AG08395 (cell line): ENCODE measurements at regions not wholly inside any gene's neighbourhood (a gene's known extent, or its start where the extent isn't known, plus 50 kb on each side); places are given as distances from the start of the nearest gene placed in this dataset.
"Not testable (repeated sequence)": the region's sequence is repeated elsewhere in the genome, so short reads cannot be mapped to it uniquely, and the experiment has no call there.

Source experiments
- DNase-seq: peaks from one replicate; pipeline ENCODE4 v3.0.0; 2012; ENCODE audit warnings: mixed read lengths, low spot score

- no peak for DNase-seq
These were observed 154.4 kb downstream of the RAD51AP2 start for GRCh38 chr2:17363846-17364245.

DNA sequence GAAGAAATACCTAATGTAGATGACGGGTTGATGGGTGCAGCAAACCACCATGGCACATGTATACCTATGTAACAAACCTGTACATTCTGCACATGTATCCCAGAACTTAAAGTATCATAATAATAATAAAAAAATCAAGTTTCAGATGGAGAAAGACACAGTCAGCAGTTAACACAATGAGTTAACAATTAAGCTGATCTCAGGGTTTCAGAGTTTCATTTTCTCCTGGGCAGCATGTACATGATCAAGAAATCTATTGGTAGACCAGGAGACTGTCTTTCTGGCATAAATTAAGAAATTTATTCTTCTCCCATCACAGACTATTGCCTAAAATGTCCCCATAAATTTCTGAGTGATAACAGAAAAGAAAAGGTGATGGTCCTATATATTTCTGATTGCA, 155.3 kb downstream of the RAD51AP2 start:
- no peak for DNase-seq

- DNase-seq: no peak
These were observed 162.5 kb downstream of the RAD51AP2 start for GRCh38 chr2:17355608-17356329.

DNA sequence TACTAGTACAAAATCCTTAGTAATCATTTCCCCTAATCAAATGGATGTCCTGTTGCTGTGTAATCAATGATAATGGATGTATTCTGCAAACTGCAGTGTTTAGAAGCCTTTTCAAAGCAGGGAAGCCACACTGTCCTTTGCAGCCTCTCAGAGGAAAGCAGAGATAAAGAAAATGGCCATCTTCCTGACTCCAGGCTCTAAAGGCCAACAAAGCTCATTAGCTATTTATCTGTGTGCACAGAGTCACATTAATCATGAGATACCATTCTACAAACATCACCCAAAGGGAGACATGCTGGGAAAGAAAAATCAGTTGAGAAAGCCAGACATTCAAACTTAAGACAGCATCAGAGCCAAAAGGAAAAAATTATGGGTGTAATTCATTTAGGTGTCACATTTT, 165.0 kb downstream of the RAD51AP2 start:
- DNase-seq: no peak

- not testable (repeated sequence) for DNase-seq
These were observed 175.5 kb downstream of the RAD51AP2 start for GRCh38 chr2:17342692-17343091.

DNA sequence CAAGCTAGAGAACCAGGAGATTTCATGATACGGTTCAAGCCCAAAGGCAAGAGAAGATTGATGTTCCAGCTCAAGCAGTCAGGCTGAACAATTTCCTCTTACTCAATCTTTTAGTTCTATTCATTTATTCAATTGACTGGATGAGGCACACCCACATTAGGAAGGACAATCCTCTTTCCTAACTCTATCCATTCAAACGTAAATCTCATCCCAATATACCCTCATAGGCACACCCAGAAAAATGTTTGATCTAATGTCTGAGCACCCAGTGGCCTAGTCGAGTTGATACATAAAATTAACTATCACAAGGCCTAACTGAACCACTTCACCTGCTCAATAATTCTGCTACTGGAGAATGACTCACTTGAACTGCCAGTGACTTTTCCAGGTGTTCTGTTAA, 180.7 kb downstream of the RAD51AP2 start:
- no peak for DNase-seq

GRCh38 chr2:17336458-17336857, 181.8 kb downstream of the RAD51AP2 start:
- no peak for DNase-seq

DNA sequence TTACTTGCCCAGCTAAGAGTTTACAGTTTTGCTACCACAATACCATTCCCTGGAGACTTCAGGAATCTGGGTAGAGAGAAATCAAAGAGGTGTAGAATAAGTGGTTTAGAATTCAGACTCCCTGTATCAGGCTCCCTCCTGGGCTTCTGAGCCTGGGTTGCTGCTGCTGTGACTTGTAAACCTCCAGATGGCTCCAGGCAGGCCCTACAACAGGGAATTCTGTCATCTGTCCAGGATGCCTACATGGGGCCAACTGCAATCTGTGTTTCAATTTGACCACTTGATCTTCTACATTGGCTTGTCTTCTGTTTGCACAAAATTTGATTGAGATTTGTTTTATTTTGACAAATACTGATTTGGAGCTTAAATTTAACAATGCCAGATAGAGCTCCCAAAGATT, 183.9 kb downstream of the RAD51AP2 start:
- DNase-seq: no peak

GRCh38 chr2:17331636-17332035, 186.6 kb downstream of the RAD51AP2 start:
- DNase-seq: no peak

DNA sequence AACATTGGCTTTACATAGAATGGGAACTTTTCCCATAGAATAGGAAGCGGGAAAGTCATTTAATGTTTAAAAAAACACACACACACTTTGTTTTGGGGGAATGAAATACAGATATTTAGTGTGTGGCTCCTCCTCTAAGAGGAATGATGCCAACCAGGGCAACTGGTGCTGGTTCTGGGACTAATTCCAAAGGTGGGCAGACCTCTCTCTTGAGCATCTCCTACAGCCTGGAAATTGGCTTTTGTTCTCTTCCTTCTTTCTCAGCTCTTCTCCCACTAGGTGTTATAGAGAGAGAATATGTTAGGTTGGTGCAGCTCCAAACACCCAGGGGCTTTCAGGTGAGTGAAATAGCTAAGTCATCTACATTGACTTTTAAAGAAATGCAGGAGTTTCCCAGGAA, 190.1 kb downstream of the RAD51AP2 start:
- no peak for DNase-seq

- no peak for DNase-seq
These were observed 190.6 kb downstream of the RAD51AP2 start for GRCh38 chr2:17327649-17328048.

DNA sequence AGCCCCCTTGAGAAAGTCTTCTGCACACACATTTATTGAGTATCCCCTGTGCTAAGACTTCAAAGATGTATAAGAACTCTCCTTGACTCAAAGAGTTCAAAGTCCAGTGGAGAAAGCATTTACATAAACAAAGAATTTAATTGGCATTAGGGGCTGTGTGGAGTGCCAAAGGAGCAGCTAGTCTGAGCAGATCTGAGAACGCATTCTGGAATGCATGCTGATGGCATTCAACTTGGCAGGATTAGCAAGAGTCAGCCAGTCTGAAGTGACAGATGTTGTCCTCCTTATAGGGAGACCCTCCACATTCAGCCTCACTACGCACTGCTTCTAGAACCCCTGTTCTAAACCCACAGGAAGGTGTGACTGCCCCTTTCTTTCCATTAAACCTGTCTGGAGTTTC, 191.5 kb downstream of the RAD51AP2 start:
- no peak for DNase-seq

- DNase-seq: no peak
These were observed 194.5 kb downstream of the RAD51AP2 start for GRCh38 chr2:17323697-17324096.

- no peak for DNase-seq
These were observed 195.8 kb downstream of the RAD51AP2 start for GRCh38 chr2:17322461-17322860.

- no peak for DNase-seq
These were observed 199.2 kb downstream of the RAD51AP2 start for GRCh38 chr2:17319090-17319489.

DNA sequence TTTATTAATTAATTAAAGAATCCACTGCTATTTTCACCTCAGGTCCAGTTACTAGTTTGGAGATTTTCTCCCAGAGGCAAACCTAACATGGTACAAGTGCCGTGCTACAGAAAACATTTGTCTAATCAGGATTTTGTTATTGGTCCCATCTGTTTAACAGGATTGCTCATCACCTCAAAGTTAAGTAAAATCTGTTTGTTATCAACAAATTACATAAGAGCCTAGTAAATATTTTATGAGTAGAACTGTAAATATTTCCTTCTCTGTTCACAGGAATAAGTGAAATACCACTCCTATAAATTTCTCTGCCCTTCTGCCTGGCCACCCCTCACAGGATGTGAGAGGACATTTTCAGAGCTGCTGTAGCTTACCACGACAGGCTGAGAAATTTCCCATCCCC, 200.2 kb downstream of the RAD51AP2 start:
- no peak for DNase-seq

- DNase-seq: no peak
These were observed 200.7 kb downstream of the RAD51AP2 start for GRCh38 chr2:17317439-17317976.

DNA sequence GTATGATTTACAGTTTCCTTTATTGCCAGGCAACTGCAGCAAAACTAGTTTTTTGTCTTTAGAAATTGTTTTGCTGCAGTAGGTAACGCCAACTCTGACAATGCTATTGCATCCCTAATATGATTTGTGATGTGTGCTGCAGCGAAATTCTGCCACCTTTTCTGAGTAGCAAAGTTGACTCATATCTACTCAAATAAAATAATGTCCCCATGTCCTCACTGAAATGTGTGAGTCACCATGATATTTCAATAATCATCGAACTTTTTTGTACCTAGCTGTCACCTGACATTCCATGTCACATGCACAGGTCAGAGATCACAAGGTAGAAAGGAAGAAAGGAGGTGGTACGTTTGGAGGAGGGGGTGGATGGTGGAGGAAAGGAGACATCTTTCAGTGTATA, 205.0 kb downstream of the RAD51AP2 start:
- DNase-seq: no peak

GRCh38 chr2:17311771-17312511, 206.3 kb downstream of the RAD51AP2 start:
- DNase-seq: no peak

DNA sequence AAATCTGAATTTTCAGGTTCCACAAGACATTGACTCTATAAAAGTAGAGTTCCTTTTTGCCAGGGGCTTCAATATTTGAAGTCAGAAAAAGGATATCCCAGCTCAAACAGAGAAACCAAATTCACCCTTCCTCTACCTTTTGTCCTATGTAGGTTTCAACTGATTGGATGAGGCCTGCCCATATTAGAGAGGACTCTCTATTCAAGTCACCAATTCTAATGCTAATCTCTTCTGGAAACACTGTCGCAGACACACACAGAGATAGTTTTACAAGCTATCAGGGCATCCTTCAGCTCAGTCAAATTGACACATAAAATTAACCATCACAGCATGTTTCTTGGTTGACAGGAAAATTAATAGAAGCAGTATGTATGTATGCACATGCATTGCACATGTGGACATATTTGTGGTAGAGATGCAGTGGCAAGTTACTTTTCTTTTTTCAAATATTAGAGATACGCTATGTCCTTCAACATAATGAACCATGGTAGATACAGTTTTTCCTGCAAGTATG, 207.1 kb downstream of the RAD51AP2 start:
- DNase-seq: no peak

DNA sequence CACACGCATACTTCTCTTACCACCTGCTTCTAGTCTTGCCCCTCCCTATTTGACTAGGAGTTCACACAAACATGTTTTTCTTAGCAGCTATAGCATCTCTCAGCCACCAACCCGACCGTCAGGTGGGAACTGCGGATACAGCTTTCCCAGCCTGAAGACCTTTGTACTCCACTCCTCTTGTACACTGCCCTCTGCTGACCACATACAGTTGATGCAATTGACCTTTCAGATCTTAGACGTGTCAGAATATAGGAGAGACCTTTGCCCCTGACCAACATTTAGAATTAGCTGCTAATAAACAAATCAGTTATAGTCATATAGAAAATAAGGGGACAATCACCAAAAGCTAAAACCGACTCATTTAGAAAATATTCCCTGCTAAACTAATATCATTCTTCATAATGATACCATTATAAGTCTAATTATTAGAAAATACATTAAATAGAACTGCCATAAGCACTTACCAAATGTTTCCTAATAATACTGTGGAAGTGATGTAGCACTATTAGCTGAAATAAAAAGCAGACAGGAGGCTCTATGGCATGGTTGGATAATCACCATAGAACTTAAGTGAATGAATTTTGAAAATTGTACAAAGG, 208.4 kb downstream of the RAD51AP2 start:
- DNase-seq: peak; percentile 5

GRCh38 chr2:17309181-17309580, 209.1 kb downstream of the RAD51AP2 start:
- no peak for DNase-seq

- DNase-seq: no peak
These were observed 211.5 kb downstream of the RAD51AP2 start for GRCh38 chr2:17306706-17307105.
